ENCODE measurements at regions not wholly inside any gene's neighbourhood (a gene's known extent, or its start where the extent isn't known, plus 50 kb on each side); places are given as distances from the start of the nearest gene placed in this dataset.

DNA sequence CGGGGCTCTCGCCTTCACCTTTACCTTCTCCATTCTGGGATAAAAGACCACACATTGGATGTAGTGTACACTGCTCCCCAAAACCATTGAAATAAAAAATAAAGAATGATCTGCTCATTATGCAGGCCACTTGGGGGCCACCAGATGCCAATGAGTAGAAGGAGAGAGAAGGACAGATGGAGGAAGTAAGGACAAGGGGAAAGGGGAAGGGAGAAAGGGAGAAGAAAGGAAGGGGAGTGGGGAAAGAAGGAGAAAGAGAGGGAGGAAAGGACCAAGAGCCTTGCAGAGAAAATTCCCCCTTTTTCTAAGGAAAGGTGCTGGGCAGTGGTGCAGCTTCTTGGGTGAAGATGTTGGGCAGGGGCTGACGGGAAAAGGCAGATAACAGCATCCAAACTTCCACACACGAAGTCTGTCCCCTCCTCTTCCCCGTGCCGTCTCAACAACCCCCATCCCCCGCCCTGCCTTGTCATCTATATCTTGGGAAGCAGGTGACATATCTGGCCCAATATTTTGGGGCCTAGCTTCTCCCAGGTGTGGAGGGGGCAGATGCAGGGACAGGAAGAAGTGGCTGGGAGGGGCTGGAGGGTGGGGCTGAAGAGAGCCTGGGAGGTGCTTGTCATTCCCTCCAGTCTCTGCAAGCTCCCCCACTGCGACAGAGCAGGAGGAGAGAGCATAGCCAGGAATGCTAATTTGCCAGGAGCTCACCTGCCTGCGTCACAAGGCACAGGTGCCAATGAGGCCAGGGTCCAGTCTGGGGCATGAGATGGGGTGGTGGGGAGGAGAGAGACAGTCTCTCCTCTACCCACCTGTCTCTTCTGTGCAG lies 107.5 kb downstream of the SINHCAF start:
- Histone ChIP-seq H3K4me3 (no peak overlapping the region), H3K36me3 (no peaks in the 10 kb centered on the region), H3K27me3 (no peaks in the 10 kb centered on the region), H3K9me3 (no peaks in the 10 kb centered on the region), H3K27ac (no peak overlapping the region), H3K4me1 (no peaks in the 10 kb centered on the region)
- DNase-seq (ENCODE audit: low spot score): no peak
- TF ChIP-seq, protein P1, sequence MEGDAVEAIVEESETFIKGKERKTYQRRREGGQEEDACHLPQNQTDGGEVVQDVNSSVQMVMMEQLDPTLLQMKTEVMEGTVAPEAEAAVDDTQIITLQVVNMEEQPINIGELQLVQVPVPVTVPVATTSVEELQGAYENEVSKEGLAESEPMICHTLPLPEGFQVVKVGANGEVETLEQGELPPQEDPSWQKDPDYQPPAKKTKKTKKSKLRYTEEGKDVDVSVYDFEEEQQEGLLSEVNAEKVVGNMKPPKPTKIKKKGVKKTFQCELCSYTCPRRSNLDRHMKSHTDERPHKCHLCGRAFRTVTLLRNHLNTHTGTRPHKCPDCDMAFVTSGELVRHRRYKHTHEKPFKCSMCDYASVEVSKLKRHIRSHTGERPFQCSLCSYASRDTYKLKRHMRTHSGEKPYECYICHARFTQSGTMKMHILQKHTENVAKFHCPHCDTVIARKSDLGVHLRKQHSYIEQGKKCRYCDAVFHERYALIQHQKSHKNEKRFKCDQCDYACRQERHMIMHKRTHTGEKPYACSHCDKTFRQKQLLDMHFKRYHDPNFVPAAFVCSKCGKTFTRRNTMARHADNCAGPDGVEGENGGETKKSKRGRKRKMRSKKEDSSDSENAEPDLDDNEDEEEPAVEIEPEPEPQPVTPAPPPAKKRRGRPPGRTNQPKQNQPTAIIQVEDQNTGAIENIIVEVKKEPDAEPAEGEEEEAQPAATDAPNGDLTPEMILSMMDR (IDR thresholded peaks at IDR 0.05): no peak

- no peak overlapping the region for H3K4me3 ChIP-seq
- DNase-seq (ENCODE audit: low spot score): no peak
- H3K27ac ChIP-seq: no peak overlapping the region
- H3K9me3 ChIP-seq: no peaks in the 10 kb centered on the region
- no peaks in the 10 kb centered on the region for H3K36me3 ChIP-seq
- TF ChIP-seq, protein P1 (IDR thresholded peaks at IDR 0.05): no peak
- H3K4me1 ChIP-seq: no peaks in the 10 kb centered on the region
- no peaks in the 10 kb centered on the region for H3K27me3 ChIP-seq
These were observed 106.4 kb downstream of the SINHCAF start for GRCh38 chr12:31219521-31219920.

- H3K36me3 ChIP-seq: no peaks in the 10 kb centered on the region
- H3K4me3 ChIP-seq: no peak overlapping the region
- TF ChIP-seq, protein P1 (IDR thresholded peaks at IDR 0.05): no peak
- no peaks in the 10 kb centered on the region for H3K27me3 ChIP-seq
- H3K4me1 ChIP-seq: no peaks in the 10 kb centered on the region
- H3K9me3 ChIP-seq: no peaks in the 10 kb centered on the region
- no peak overlapping the region for H3K27ac ChIP-seq
- no peak for DNase-seq (ENCODE audit: low spot score)
These were observed 105.9 kb downstream of the SINHCAF start for GRCh38 chr12:31220061-31220460.

DNA sequence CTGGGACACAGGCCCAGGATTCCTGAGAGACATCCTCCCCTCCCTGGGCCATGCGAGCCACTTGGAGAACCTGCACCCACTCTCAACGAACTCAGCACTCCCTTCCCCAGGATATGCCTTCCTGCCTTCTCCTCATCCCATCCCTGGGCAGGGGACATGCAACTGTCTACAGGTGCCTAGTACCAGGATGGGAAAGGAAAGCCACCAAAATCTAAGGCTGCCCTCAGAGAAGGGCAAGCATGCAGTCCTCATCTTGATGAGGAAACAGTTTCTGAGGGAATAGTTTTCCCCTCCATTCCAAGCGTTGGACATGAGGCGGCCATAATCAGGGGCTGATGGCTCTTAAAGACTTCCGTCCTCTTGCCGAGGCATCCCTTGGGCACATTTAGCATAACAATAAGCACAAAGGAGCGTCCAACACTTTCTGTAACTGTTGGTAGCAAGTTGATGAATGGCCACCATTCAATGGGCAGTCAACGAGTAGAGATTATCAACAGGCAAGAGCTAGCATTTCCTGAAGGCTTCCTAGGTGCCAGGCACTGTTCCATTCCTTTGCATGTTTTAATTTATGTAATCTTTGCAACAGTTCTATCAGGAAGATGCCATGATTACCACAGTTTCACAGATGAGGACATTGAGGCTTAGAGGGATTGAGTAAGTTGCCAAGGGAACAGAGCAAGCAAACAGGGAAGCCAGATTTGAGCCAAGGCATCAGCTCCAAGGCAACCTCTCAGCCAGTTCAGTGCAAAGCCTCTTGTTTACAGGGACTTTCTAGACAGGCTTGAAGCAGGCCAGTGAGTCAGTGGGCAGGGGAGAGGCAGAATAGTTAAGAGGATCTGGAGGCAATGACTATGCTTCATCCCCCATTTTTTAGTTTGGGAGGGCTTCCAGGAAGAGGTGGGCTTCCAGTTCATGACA lies 105.1 kb downstream of the SINHCAF start:
- Histone ChIP-seq H3K4me1 (no peaks in the 10 kb centered on the region), H3K27ac (no peak overlapping the region), H3K27me3 (no peaks in the 10 kb centered on the region), H3K36me3 (no peaks in the 10 kb centered on the region), H3K9me3 (no peaks in the 10 kb centered on the region), H3K4me3 (no peak overlapping the region)
- TF ChIP-seq, protein P1 (IDR thresholded peaks at IDR 0.05): no peak
- DNase-seq (ENCODE audit: low spot score): no peak

DNA sequence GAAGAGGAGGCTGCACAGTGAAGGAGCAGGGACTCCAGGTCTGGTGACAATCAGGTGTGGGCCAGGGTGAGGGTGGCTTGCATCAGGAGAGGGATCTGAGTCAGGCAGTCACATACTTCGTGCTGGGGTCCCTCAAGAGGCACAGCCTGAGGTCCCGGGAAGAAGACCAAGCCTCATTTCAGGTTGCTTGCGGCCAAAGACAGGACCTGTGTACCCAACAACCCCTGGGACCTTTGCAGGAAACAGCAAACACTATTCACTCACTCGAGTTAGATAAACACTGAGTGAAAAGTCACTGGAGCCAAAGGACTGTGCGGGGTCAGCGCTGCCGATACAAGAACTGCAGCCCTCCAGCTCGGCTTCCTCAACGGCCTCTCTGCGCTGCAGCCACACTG lies 104.4 kb downstream of the SINHCAF start:
- Histone ChIP-seq H3K9me3 (no peaks in the 10 kb centered on the region), H3K4me1 (no peaks in the 10 kb centered on the region), H3K4me3 (no peak overlapping the region), H3K27ac (no peak overlapping the region), H3K27me3 (no peaks in the 10 kb centered on the region), H3K36me3 (no peaks in the 10 kb centered on the region)
- no peak for DNase-seq (ENCODE audit: low spot score)
- TF ChIP-seq, protein P1 (IDR thresholded peaks at IDR 0.05): no peak
